ENCODE measurements at regions not wholly inside any gene's neighbourhood (a gene's known extent, or its start where the extent isn't known, plus 50 kb on each side); places are given as distances from the start of the nearest gene placed in this dataset.

DNA sequence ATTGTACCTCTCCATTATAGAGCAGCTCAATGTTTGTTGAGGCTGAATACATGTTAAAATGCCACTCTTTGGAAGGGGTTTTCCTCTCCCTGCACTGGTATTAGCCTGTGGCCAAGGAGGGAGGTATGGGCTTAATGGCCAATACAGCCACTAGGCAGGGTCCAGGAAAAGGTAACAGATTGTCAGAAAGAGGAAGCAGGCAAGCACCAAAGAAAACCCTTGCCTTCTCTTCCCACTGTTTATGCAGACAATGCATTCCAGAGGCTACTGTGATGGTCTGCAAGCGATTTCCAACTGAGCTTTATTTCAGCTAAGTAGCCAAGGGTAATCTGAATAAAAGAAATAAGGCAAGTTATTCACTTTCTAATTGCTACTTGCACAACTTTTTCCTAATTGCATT lies 95.3 kb upstream of the SLC27A6 start:
- Histone ChIP-seq H3K4me1 (ENCODE audit: control insufficient read depth, insufficient read depth, low read length) (no peaks in the 10 kb centered on the region), H3K4me3 (ENCODE audit: low read depth in 2 of 2, low read length in 2 of 2) (no peak overlapping the region), H3K9me3 (ENCODE audit: control insufficient read depth, insufficient read depth, low read depth, low read length) (no peaks in the 10 kb centered on the region), H3K27ac (ENCODE audit: low read length) (no peak overlapping the region), H3K27me3 (ENCODE audit: control insufficient read depth, insufficient read depth, low read length) (no peaks in the 10 kb centered on the region), H3K36me3 (ENCODE audit: control insufficient read depth, insufficient read depth, low read length) (no peaks in the 10 kb centered on the region)
- POLR2A ChIA-PET = no interaction called here
- in situ Hi-C loops (cut with HindIII; ENCODE audit: low pct_unique_long_range_greater_than_20kb, low sequenced_read_pairs) (no loop called here), intact Hi-C loops (cut with micrococcal nuclease; ENCODE audit: unreplicated experiment) (no loop called here)
- CTCF ChIA-PET = no interaction called here
- no peak for ATAC-seq
- no peak for DNase-seq (ENCODE audit: low read depth, low spot score)
- BruUV-seq (replicated peaks) = no TSS peak
- no peak for TF ChIP-seq TCF7L2 (IDR thresholded peaks at IDR 0.05; ENCODE audit: low read depth, low read length)
- no peak for TF ChIP-seq SIN3A (IDR thresholded peaks at IDR 0.05; ENCODE audit: borderline replicate concordance, insufficient read depth, low read depth, low read length)
- TF ChIP-seq, protein P1, sequence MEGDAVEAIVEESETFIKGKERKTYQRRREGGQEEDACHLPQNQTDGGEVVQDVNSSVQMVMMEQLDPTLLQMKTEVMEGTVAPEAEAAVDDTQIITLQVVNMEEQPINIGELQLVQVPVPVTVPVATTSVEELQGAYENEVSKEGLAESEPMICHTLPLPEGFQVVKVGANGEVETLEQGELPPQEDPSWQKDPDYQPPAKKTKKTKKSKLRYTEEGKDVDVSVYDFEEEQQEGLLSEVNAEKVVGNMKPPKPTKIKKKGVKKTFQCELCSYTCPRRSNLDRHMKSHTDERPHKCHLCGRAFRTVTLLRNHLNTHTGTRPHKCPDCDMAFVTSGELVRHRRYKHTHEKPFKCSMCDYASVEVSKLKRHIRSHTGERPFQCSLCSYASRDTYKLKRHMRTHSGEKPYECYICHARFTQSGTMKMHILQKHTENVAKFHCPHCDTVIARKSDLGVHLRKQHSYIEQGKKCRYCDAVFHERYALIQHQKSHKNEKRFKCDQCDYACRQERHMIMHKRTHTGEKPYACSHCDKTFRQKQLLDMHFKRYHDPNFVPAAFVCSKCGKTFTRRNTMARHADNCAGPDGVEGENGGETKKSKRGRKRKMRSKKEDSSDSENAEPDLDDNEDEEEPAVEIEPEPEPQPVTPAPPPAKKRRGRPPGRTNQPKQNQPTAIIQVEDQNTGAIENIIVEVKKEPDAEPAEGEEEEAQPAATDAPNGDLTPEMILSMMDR (IDR thresholded peaks at IDR 0.05) = no peak
- TF ChIP-seq, protein P2, sequence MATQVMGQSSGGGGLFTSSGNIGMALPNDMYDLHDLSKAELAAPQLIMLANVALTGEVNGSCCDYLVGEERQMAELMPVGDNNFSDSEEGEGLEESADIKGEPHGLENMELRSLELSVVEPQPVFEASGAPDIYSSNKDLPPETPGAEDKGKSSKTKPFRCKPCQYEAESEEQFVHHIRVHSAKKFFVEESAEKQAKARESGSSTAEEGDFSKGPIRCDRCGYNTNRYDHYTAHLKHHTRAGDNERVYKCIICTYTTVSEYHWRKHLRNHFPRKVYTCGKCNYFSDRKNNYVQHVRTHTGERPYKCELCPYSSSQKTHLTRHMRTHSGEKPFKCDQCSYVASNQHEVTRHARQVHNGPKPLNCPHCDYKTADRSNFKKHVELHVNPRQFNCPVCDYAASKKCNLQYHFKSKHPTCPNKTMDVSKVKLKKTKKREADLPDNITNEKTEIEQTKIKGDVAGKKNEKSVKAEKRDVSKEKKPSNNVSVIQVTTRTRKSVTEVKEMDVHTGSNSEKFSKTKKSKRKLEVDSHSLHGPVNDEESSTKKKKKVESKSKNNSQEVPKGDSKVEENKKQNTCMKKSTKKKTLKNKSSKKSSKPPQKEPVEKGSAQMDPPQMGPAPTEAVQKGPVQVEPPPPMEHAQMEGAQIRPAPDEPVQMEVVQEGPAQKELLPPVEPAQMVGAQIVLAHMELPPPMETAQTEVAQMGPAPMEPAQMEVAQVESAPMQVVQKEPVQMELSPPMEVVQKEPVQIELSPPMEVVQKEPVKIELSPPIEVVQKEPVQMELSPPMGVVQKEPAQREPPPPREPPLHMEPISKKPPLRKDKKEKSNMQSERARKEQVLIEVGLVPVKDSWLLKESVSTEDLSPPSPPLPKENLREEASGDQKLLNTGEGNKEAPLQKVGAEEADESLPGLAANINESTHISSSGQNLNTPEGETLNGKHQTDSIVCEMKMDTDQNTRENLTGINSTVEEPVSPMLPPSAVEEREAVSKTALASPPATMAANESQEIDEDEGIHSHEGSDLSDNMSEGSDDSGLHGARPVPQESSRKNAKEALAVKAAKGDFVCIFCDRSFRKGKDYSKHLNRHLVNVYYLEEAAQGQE (IDR thresholded peaks at IDR 0.05; ENCODE audit: insufficient read depth in 1 of 2, low read depth in 2 of 2, low read length in 1 of 2) = no peak
- TF ChIP-seq POLR2AphosphoS5 (IDR thresholded peaks at IDR 0.05; ENCODE audit: low read depth, low read length) = no peak

DNA sequence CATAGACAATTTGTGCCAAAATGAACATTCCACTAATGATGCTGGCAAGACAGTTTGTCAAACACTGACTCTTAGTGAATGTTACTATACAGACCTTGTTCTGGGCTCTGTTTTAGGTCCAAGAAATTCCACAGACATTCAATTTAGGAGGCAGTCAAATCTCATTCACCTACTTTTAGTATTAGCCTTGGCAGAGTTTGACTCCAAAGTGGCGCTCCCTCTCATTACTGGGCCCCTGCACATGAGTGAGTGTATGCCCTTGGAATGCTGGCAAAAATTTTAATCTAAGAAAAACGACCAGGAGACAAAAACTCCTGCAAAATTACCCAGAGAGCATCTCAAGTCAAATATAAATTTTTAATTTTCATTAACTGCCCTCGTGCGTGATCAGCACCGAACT lies 94.9 kb upstream of the SLC27A6 start:
- no peak for TF ChIP-seq SIN3A (IDR thresholded peaks at IDR 0.05; ENCODE audit: borderline replicate concordance, insufficient read depth, low read depth, low read length)
- TF ChIP-seq, protein P1 (IDR thresholded peaks at IDR 0.05) = no peak
- no peak for TF ChIP-seq POLR2AphosphoS5 (IDR thresholded peaks at IDR 0.05; ENCODE audit: low read depth, low read length)
- no peak for TF ChIP-seq TCF7L2 (IDR thresholded peaks at IDR 0.05; ENCODE audit: low read depth, low read length)
- TF ChIP-seq, protein P2 (IDR thresholded peaks at IDR 0.05; ENCODE audit: insufficient read depth in 1 of 2, low read depth in 2 of 2, low read length in 1 of 2) = no peak
- BruUV-seq (replicated peaks) = no TSS peak
- no peak overlapping the region for H3K4me3 ChIP-seq (ENCODE audit: low read depth in 2 of 2, low read length in 2 of 2)
- ChIA-PET POLR2A (no interaction called here), CTCF (no interaction called here)
- no peak for ATAC-seq
- H3K4me1 ChIP-seq (ENCODE audit: control insufficient read depth, insufficient read depth, low read length) = no peaks in the 10 kb centered on the region
- H3K9me3 ChIP-seq (ENCODE audit: control insufficient read depth, insufficient read depth, low read depth, low read length) = no peaks in the 10 kb centered on the region
- in situ Hi-C loops (cut with HindIII; ENCODE audit: low pct_unique_long_range_greater_than_20kb, low sequenced_read_pairs) = no loop called here
- DNase-seq (ENCODE audit: low read depth, low spot score) = no peak
- H3K36me3 ChIP-seq (ENCODE audit: control insufficient read depth, insufficient read depth, low read length) = no peaks in the 10 kb centered on the region
- intact Hi-C loops (cut with micrococcal nuclease; ENCODE audit: unreplicated experiment) = no loop called here
- H3K27me3 ChIP-seq (ENCODE audit: control insufficient read depth, insufficient read depth, low read length) = no peaks in the 10 kb centered on the region
- no peak overlapping the region for H3K27ac ChIP-seq (ENCODE audit: low read length)
